ENCODE measurements at regions not wholly inside any gene's neighbourhood (a gene's known extent, or its start where the extent isn't known, plus 50 kb on each side); places are given as distances from the start of the nearest gene placed in this dataset.

- TF ChIP-seq REST (IDR thresholded peaks at IDR 0.05; ENCODE audit: borderline replicate concordance) (no peak), REST (CRISPR knock-in tag; IDR thresholded peaks at IDR 0.05; ENCODE audit: low read depth) (no peak), THAP7 (CRISPR knock-in tag; IDR thresholded peaks at IDR 0.05) (no peak), ZNF12 (CRISPR knock-in tag; IDR thresholded peaks at IDR 0.05) (no peak), RBM25 (IDR thresholded peaks at IDR 0.05; ENCODE audit: low read depth, low read length, severe bottlenecking) (no peak), CBFA2T3 (IDR thresholded peaks at IDR 0.05) (no peak), TEAD4 (IDR thresholded peaks at IDR 0.05; ENCODE audit: low read length) (no peak), TEAD4 (CRISPR knock-in tag; IDR thresholded peaks at IDR 0.05; ENCODE audit: borderline replicate concordance) (no peak), BCOR (IDR thresholded peaks at IDR 0.05) (no peak), ZNF707 (CRISPR knock-in tag; conservative IDR thresholded peaks at IDR 0.05) (no peak)
Measured at GRCh38 chr5:120779674-120780073, 315.6 kb downstream of the PRR16 start (continued).

Measured in K562 (cell line).